UCSD-AML1 (cell line): ENCODE measurements at regions not wholly inside any gene's neighbourhood (a gene's known extent, or its start where the extent isn't known, plus 50 kb on each side); places are given as distances from the start of the nearest gene placed in this dataset.

ENCODE experiments used
- DNase-seq: peaks from one replicate; lab custom pipeline; 2025; ENCODE audit not compliant: unreplicated experiment; lab: John Stamatoyannopoulos, UW

- no peak for DNase-seq
Measured at GRCh38 chr2:15805772-15806171, 134.6 kb upstream of the MYCN start.

GRCh38 chr2:15806801-15807417, 133.4 kb upstream of the MYCN start:
- no peak for DNase-seq

- no peak for DNase-seq
Measured at GRCh38 chr2:15807418-15808203, 132.7 kb upstream of the MYCN start.

GRCh38 chr2:15808204-15808910, 132.0 kb upstream of the MYCN start:
- no peak for DNase-seq

GRCh38 chr2:15808944-15809343, 131.4 kb upstream of the MYCN start:
- DNase-seq: peak; percentile 44

GRCh38 chr2:15809404-15809803, 130.9 kb upstream of the MYCN start:
- no peak for DNase-seq

- DNase-seq: no peak
Measured at GRCh38 chr2:15810477-15811150, 129.7 kb upstream of the MYCN start.

- DNase-seq: no peak
Measured at GRCh38 chr2:15811367-15811766, 129.0 kb upstream of the MYCN start.

GRCh38 chr2:15812187-15812780, 128.1 kb upstream of the MYCN start:
- no peak for DNase-seq

GRCh38 chr2:15813481-15814266, 126.7 kb upstream of the MYCN start:
- no peak for DNase-seq

- no peak for DNase-seq
Measured at GRCh38 chr2:15814403-15814802, 125.9 kb upstream of the MYCN start.

GRCh38 chr2:15814946-15815345, 125.4 kb upstream of the MYCN start:
- no peak for DNase-seq

GRCh38 chr2:15816226-15816625, 124.1 kb upstream of the MYCN start:
- no peak for DNase-seq

GRCh38 chr2:15816674-15817406, 123.5 kb upstream of the MYCN start:
- DNase-seq: no peak

GRCh38 chr2:15817748-15818147, 122.6 kb upstream of the MYCN start:
- no peak for DNase-seq

GRCh38 chr2:15818318-15818753, 122.0 kb upstream of the MYCN start:
- DNase-seq: peak; percentile 73

- no peak for DNase-seq
Measured at GRCh38 chr2:15818881-15819280, 121.5 kb upstream of the MYCN start.

- DNase-seq: no peak
Measured at GRCh38 chr2:15819562-15820256, 120.6 kb upstream of the MYCN start.

- DNase-seq: no peak
Measured at GRCh38 chr2:15820257-15820566, 120.1 kb upstream of the MYCN start.
